ES-I3 (cell line): ENCODE measurements at regions not wholly inside any gene's neighbourhood (a gene's known extent, or its start where the extent isn't known, plus 50 kb on each side); places are given as distances from the start of the nearest gene placed in this dataset.

Source experiments
- H3K36me3 ChIP-seq: 2 replicates; pipeline ENCODE4 v1.6.1; 2013; ENCODE audit warnings: mild to moderate bottlenecking, low read length, control low read depth, moderate library complexity; ENCODE audit not compliant: insufficient read depth
- H3K4me1 ChIP-seq: 2 replicates; pipeline ENCODE4 v1.6.1; 2013; ENCODE audit warnings: mild to moderate bottlenecking, control low read depth, low read length; ENCODE audit not compliant: insufficient read depth
- H3K9ac ChIP-seq: 2 replicates; pipeline ENCODE4 v1.6.1; 2013; ENCODE audit warnings: low read depth, mild to moderate bottlenecking, low read length, moderate library complexity
- H3K9me3 ChIP-seq: 2 replicates; pipeline ENCODE4 v1.6.1; 2013; ENCODE audit warnings: mild to moderate bottlenecking, low read length, moderate library complexity; ENCODE audit not compliant: control insufficient read depth, insufficient read depth

DNA sequence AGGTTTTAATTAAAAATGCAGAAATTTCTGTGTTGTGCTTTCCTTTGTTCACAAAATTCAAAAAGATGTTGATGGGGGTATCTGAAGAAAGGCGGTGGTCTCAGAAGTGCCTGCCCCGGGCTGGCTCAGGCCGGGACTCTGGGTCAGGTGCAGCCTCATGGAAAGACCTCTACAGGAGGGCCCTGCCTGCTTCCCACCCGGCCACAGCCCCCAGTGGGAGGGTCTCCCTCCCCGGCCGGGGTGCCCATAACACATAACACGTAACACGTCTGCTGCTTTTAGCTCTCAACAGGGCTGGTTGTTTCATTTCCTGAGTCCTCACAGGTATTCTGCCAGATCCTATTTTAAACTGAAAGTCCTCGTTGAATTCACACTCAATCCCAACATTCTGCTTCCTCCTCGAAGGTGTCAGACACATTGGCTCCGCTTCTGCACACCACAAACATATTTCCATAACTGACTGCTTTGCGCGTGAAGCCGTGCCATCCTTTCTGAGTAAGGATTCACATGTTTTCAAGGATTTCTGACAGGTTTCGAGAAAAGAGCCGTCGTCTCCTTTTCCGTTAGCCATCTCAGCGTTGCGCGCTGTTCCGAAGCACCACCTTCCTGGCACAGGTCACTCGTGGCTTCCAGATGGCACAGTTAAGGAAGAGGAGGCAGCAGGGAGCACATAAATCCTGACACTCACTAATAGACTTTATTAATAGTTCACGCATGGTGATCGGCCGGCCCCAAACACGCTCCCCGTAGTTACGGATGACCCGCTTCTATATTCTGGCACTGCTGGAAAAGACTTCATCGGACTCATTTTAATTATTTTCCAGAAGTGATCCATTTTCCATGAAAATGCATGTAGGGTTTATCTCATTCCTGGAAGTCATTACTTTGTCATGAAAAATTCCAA lies 569.3 kb downstream of the BRD1 start:
- Histone ChIP-seq H3K9me3 (no peaks in the 10 kb centered on the region), H3K9ac (no peak overlapping the region), H3K4me1 (no peaks in the 10 kb centered on the region), H3K36me3 (no peaks in the 10 kb centered on the region)

DNA sequence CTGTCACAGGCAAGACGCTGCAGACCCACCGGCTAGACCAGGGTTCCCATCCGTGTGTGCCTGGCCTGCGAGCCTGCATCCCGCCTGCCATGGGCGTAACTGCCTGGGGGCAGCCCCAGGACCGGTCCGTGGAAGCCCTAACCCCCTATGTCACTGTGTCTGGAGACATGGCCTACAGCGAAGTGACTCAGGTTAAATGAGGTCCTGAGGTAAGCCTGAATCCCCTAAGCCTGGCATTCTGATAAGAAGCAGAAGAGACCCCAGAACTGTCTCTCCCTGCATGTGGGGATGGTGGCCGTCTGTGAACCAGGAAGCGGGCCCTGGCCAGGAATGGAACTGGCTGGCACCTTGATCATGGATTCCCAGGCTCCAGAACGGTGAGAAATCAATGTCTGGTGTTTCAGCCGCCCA lies 570.1 kb downstream of the BRD1 start:
- Histone ChIP-seq H3K36me3 (no peaks in the 10 kb centered on the region), H3K9me3 (no peaks in the 10 kb centered on the region), H3K4me1 (no peaks in the 10 kb centered on the region), H3K9ac (no peak overlapping the region)

DNA sequence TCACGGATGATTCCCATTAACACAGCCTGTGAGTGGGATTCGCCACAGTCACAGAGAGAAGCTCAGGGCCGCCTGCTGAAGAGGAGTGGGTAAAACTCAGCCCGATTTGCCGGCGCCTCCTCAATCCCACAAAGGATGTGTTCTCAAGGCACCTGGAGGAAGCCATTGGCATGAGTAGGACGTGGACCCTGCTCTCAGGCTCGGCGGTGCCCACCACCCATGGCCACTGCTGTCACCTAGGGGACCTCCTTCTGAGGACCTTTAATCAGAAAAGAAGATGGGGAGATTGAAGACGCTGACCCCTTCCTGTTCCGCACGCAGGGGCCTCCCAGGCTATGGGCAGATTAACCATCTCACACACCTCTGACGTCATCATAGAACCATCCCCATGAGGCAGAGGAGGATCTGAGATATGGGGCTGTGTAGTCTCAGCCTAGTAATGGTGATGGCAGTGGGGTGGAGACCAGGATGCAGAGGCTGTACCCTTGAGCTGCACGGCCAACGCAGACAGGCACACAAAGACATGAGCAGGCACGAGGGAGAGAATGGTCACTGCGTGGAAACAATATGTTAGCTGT lies 571.8 kb downstream of the BRD1 start:
- Histone ChIP-seq H3K9me3 (no peaks in the 10 kb centered on the region), H3K36me3 (no peaks in the 10 kb centered on the region), H3K9ac (no peak overlapping the region), H3K4me1 (no peaks in the 10 kb centered on the region)

GRCh38 chr22:49255154-49255553 lies 572.5 kb downstream of the BRD1 start:
- no peak overlapping the region for H3K9ac ChIP-seq
- H3K36me3 ChIP-seq, result no peaks in the 10 kb centered on the region
- H3K4me1 ChIP-seq, result no peaks in the 10 kb centered on the region
- no peaks in the 10 kb centered on the region for H3K9me3 ChIP-seq

DNA sequence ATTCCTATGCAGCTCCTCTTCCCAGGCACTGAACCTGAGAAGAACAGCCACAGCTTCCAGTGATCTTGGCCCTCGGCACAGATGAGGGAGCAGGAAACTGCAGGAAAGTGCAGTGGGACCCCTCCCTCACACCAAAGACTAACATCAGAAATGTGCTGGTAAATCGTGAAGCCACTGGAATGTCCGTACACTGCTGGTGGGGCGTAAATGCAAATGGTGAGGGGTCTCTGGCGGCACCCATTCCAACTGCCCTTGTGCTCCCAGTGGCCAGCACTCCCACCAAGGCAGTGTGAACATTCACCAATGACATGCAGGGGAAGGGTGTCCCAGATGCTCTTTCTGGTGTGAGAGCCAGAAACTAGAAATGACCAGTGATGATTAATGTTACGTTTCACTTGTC lies 574.0 kb downstream of the BRD1 start:
- H3K9ac ChIP-seq, result no peak overlapping the region
- no peaks in the 10 kb centered on the region for H3K9me3 ChIP-seq
- no peaks in the 10 kb centered on the region for H3K4me1 ChIP-seq
- H3K36me3 ChIP-seq, result no peaks in the 10 kb centered on the region

GRCh38 chr22:49251371-49251770 lies 576.3 kb downstream of the BRD1 start:
- Histone ChIP-seq H3K9me3 (no peaks in the 10 kb centered on the region), H3K4me1 (no peaks in the 10 kb centered on the region), H3K9ac (no peak overlapping the region), H3K36me3 (no peaks in the 10 kb centered on the region)

- Histone ChIP-seq H3K4me1 (no peaks in the 10 kb centered on the region), H3K9ac (no peak overlapping the region), H3K36me3 (no peaks in the 10 kb centered on the region), H3K9me3 (no peaks in the 10 kb centered on the region)
These were observed 580.3 kb downstream of the BRD1 start for GRCh38 chr22:49247194-49247924.

DNA sequence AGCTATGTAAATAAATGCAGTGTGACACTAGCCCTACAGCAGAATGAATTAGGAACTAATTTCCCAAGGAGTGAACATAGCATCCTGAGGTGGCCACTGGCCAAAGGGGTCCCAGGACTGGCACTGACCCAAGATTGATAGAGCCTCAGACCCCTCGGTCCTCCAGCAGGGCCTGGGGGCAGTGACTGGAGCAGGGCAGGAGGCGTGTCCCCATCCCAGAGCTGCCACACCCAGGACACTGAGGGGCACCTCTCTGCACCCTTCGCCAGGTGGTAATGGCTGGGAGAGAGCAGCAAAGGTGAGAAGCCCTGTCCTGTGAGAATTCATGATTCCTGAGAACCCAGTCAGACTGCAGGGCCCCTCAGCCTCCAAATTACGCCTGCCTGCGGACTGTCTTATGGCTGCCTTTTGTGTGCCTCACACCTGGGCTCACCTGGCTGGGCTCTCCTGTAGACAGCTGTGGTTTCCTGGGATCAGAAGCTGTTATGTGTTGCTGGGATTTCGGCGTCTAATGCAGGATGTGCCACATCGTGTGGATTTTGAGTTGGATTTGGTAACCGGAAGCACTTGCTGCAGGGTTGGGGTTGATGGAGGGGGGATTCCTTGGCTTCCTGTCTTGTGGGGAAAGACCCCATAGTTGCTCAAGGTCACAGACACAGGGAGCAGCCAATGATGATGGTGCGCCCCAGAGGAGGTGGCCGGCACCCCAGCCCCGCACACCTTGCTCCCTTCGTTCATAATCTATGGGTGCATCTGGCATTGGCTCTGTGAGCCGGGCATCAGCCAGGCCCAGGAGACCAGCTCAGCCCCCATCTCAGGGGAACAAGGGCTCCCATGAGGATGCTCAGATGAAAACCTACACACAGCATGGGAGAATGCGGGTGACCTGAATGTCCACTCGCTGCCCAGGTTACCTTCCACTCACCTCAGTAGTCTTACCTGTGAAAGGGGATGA lies 582.9 kb downstream of the BRD1 start:
- no peaks in the 10 kb centered on the region for H3K4me1 ChIP-seq
- no peaks in the 10 kb centered on the region for H3K36me3 ChIP-seq
- no peaks in the 10 kb centered on the region for H3K9me3 ChIP-seq
- H3K9ac ChIP-seq, result no peak overlapping the region

DNA sequence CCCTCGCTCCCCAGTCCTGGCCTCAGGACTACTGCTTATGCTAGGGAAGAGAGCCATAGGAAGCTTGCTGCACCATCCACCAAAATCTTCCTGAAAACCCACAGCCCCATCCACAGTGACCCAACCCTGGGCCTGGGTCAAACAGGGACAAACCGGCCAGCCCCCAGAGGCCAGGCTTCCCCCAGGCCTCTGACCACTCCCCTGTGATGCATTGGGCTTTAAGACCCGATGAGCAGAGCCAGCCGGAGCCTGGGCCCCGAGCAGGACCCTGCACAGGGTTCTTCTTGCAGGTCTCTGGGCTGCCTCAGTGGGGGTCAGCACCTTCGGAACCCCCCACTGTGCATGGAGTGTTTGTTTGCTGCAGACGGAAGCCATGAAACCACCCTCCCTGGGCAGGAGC lies 583.7 kb downstream of the BRD1 start:
- no peaks in the 10 kb centered on the region for H3K36me3 ChIP-seq
- H3K9me3 ChIP-seq, result no peaks in the 10 kb centered on the region
- no peaks in the 10 kb centered on the region for H3K4me1 ChIP-seq
- H3K9ac ChIP-seq, result no peak overlapping the region

GRCh38 chr22:49243335-49243734 lies 584.3 kb downstream of the BRD1 start:
- H3K9me3 ChIP-seq, result no peaks in the 10 kb centered on the region
- H3K9ac ChIP-seq, result no peak overlapping the region

DNA sequence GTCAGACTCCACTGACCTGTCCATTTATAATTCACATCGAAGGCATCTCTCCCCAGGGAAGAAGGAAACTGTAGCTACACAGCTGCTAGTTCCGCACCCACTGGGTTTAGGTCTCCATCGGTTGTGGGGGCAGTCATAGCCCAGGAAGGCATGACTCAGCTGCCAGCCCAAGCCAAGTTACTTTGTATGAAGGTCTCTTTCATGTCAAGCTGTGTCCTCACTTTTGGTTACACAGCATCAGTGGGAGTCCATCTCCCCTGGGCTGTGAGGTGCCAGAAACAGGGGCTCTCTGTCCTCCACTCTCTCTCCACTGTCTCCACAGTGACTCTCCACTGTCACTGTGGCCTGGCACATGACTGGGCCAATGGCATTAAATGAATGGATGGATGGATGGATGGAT lies 585.2 kb downstream of the BRD1 start:
- Histone ChIP-seq H3K9ac (no peak overlapping the region), H3K9me3 (no peaks in the 10 kb centered on the region), H3K4me1 (no peaks in the 10 kb centered on the region), H3K36me3 (no peaks in the 10 kb centered on the region)

More at GRCh38 chr22:49243335-49243734, 584.3 kb downstream of the BRD1 start:
- H3K36me3 ChIP-seq, result no peaks in the 10 kb centered on the region
- no peaks in the 10 kb centered on the region for H3K4me1 ChIP-seq

DNA sequence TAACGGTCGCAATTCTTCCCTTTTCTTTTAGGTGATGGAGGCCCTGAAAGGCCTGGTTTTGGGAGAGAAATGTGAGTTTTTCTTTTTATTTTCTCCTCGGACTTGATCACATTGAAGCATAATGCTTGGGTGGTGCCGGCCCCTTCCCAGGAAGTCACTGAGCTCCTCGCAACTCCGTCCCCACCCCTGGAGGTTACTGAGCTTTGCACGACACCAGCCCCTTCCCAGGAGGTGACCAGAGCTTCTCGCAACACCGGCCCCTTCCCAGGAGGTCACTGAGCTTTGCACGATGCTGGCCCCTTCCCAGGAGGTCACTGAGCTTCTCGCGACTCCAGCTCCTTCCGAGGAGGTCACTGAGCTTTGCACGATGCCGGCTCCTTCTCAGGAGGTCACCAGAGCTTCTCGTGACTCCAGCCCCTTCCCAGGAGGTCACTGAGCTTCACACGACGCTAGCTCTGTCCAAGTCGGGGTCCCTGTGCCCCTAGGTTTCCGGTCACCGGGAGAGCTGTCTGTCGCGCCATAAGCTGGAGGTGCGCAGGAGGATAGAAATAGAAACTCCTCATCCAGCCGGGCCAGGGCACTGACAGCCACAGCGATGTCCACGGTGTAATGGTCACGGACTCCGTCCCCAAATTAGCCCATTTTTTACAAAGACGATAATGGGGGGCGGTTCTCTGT lies 586.4 kb downstream of the BRD1 start:
- Histone ChIP-seq H3K9me3 (no peaks in the 10 kb centered on the region), H3K36me3 (no peaks in the 10 kb centered on the region), H3K4me1 (no peaks in the 10 kb centered on the region), H3K9ac (no peak overlapping the region)

DNA sequence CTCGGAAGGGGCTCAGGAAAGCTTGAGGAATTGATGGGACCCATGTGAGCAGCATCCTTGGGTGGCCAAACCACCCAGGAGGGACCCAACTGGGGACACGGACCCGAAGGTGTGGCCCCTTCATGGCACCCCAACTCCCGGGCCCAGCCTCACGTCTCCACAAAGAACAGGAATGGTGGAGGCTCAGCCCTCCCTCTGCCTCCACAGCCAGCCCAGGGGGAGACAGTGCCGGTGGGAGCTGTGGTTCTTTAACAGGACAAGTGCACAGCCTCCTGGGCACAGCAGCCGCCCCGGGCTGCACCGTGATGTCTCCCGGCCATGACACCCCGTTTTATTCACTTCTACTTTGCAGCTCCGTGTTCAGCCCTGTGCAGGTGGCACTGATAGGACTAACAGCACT lies 587.2 kb downstream of the BRD1 start:
- no peaks in the 10 kb centered on the region for H3K9me3 ChIP-seq
- H3K4me1 ChIP-seq, result no peaks in the 10 kb centered on the region
- H3K36me3 ChIP-seq, result no peaks in the 10 kb centered on the region
- no peak overlapping the region for H3K9ac ChIP-seq
